Liver (tissue), 3 donors: ENCODE measurements at regions not wholly inside any gene's neighbourhood (a gene's known extent, or its start where the extent isn't known, plus 50 kb on each side); places are given as distances from the start of the nearest gene placed in this dataset.

Experiments
- CTCF ChIP-seq: fragments of 150-350 bp; IDR thresholded peaks from 2 replicates; pipeline ENCODE4 v1.5.1; 2017; ENCODE audit warnings: improper control_type of control experiment, low read depth, low read length; ENCODE audit not compliant: missing input control
- FOXA1 ChIP-seq: IDR thresholded peaks from 2 replicates; pipeline ENCODE4 v1.6.1; 2016; ENCODE audit warnings: antibody characterized with exemption
- GABPA ChIP-seq, 2 donors: IDR thresholded peaks in 1 of 2; conservative IDR thresholded peaks in 1 of 2; 2 replicates each; pipeline ENCODE4 v1.6.1; 2016; ENCODE audit warnings: antibody characterized with exemption in 2 of 2, mild to moderate bottlenecking in 1 of 2, moderate library complexity in 1 of 2
- JUND ChIP-seq, 2 donors: IDR thresholded peaks; 2 replicates each; pipeline ENCODE4 v1.6.1; 2016; ENCODE audit warnings: antibody characterized with exemption in 2 of 2
- NR2F2 ChIP-seq: IDR thresholded peaks from 2 replicates; pipeline ENCODE4 v1.6.1; 2016; ENCODE audit warnings: antibody characterized with exemption
- RAD21 ChIP-seq, 2 donors: IDR thresholded peaks; 2 replicates each; pipeline ENCODE4 v1.6.1; 2016; ENCODE audit warnings: antibody characterized with exemption in 2 of 2, mild to moderate bottlenecking in 2 of 2
- REST ChIP-seq: IDR thresholded peaks from 2 replicates; pipeline ENCODE4 v1.6.1; 2016; ENCODE audit warnings: antibody characterized with exemption, mild to moderate bottlenecking
- RXRA ChIP-seq, 2 donors: IDR thresholded peaks; 2 replicates each; pipeline ENCODE4 v1.6.1; 2017 to 2018; ENCODE audit warnings: antibody characterized with exemption in 2 of 2, mild to moderate bottlenecking in 1 of 2
- SP1 ChIP-seq: IDR thresholded peaks from 2 replicates; pipeline ENCODE4 v1.6.1; 2018; ENCODE audit warnings: antibody characterized with exemption, mild to moderate bottlenecking
- TAF1 ChIP-seq: conservative IDR thresholded peaks from 2 replicates; pipeline ENCODE4 v1.6.1; 2016; ENCODE audit warnings: antibody characterized with exemption, mild to moderate bottlenecking
- YY1 ChIP-seq: IDR thresholded peaks from 2 replicates; pipeline ENCODE4 v1.6.1; 2016; ENCODE audit warnings: antibody characterized with exemption, mild to moderate bottlenecking
- TF ChIP-seq, protein P1 (sequence below): IDR thresholded peaks from 2 replicates; pipeline ENCODE4 v1.6.1; 2016; ENCODE audit warnings: antibody characterized with exemption
- TF ChIP-seq, protein P2 (sequence below): IDR thresholded peaks from 2 replicates; pipeline ENCODE4 v1.6.1; 2016; ENCODE audit warnings: antibody characterized with exemption
- donor health status: healthy.
- donor health status: healthy.

DNA sequence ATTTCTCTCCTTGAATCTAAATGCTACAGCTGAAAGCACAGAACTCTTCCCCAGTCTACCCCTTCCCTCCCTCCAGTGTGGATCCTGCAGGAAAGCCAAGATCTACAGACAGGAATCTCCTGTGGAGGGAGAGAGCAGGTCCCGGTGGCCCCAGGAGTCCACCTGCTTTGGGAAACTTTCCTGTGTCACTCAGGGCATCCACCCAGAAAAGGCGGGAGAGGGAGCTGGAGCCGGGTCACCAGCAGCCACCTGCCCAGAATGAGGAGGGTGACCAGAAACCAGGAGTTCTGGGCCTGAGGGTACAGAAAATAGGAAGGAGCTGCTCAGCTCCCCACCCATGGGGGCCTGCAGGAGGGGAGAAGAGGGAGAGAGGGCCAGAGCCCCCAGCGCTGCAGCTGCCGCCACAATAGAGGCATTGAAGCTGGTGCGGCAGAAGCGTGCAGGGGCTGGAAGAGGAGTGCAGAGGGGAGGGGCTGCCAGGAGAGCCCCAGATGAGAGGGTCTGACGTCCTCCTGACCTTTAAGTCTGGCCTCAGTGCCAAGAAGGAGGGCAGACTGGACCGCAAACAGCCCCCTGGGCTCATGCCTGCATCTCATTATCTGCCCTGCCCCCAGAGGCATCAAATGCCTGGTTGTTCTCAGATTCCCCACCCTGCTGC is 56.3 kb upstream of the TMEM72 start:
- TF ChIP-seq CTCF (no peak), TAF1 (no peak), REST (no peak), GABPA (IDR thresholded peaks at IDR 0.05 in 1 of 2, conservative IDR thresholded peaks at IDR 0.05 in 1 of 2) (no peak), NR2F2 (no peak), YY1 (no peak), RXRA (IDR thresholded peaks at IDR 0.05) (no peak), SP1 (no peak), JUND (IDR thresholded peaks at IDR 0.05) (no peak), RAD21 (IDR thresholded peaks at IDR 0.05) (no peak), FOXA1 (no peak)
- TF ChIP-seq, protein P1, sequence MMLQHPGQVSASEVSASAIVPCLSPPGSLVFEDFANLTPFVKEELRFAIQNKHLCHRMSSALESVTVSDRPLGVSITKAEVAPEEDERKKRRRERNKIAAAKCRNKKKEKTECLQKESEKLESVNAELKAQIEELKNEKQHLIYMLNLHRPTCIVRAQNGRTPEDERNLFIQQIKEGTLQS: no peak
- TF ChIP-seq, protein P2, sequence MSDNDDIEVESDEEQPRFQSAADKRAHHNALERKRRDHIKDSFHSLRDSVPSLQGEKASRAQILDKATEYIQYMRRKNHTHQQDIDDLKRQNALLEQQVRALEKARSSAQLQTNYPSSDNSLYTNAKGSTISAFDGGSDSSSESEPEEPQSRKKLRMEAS: no peak
